ENCODE measurements at regions not wholly inside any gene's neighbourhood (a gene's known extent, or its start where the extent isn't known, plus 50 kb on each side); places are given as distances from the start of the nearest gene placed in this dataset.

DNA sequence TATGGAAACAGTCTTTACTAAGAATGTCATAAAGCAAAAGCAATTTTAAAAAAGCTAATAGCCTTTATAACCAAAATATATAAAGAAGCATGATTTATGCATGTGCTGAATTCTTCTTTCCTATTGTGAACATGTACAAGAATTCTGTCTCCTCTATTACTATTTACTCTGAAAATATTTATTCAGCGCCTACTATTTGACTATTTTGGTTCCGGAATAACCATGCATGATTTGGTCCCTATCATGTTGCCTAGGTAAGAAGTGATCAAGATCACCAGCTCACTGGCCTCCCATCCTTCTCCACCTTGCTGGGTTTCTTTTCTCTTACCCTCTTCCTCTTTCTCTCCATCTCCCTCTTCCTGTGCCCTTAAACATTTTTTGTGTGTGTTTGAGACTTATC lies 443.8 kb downstream of the SH3GL2 start:
- TF ChIP-seq, protein P1, sequence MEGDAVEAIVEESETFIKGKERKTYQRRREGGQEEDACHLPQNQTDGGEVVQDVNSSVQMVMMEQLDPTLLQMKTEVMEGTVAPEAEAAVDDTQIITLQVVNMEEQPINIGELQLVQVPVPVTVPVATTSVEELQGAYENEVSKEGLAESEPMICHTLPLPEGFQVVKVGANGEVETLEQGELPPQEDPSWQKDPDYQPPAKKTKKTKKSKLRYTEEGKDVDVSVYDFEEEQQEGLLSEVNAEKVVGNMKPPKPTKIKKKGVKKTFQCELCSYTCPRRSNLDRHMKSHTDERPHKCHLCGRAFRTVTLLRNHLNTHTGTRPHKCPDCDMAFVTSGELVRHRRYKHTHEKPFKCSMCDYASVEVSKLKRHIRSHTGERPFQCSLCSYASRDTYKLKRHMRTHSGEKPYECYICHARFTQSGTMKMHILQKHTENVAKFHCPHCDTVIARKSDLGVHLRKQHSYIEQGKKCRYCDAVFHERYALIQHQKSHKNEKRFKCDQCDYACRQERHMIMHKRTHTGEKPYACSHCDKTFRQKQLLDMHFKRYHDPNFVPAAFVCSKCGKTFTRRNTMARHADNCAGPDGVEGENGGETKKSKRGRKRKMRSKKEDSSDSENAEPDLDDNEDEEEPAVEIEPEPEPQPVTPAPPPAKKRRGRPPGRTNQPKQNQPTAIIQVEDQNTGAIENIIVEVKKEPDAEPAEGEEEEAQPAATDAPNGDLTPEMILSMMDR (conservative IDR thresholded peaks at IDR 0.05; ENCODE audit: low read depth, low read length), result no peak
- TF ChIP-seq EZH2 (IDR thresholded peaks at IDR 0.05; ENCODE audit: low read length, unreplicated experiment), result no peak
